Astrocyte (in vitro differentiated cells and primary cell): ENCODE measurements at regions not wholly inside any gene's neighbourhood (a gene's known extent, or its start where the extent isn't known, plus 50 kb on each side); places are given as distances from the start of the nearest gene placed in this dataset.

Experiments
- DNase-seq: peaks from one replicate; pipeline ENCODE4 v3.0.0-alpha.2; 2010; ENCODE audit warnings: low read depth
- FAIRE-seq: peaks from 2 replicates; lab custom pipeline; 2011; peaks lifted over from hg19 to GRCh38; lab: Jason Lieb, UNC
- H2AFZ ChIP-seq: 2 replicates; pipeline ENCODE4 v1.6.0; 2012; ENCODE audit warnings: low read depth, low read length, inconsistent platforms
- H3K27ac ChIP-seq: 2 replicates; pipeline ENCODE4 v1.5.1; 2011; ENCODE audit warnings: low read depth, low read length, inconsistent platforms
- H3K27me3 ChIP-seq: 2 replicates; pipeline ENCODE4 v1.6.0; 2011; ENCODE audit warnings: low read length, inconsistent platforms; ENCODE audit not compliant: insufficient read depth
- H3K36me3 ChIP-seq: 2 replicates; pipeline ENCODE4 v1.5.1; 2011; ENCODE audit warnings: low read length, inconsistent platforms; ENCODE audit not compliant: insufficient read depth
- H3K4me1 ChIP-seq: 2 replicates; pipeline ENCODE4 v1.5.1; 2011; ENCODE audit warnings: low read length, inconsistent platforms; ENCODE audit not compliant: insufficient read depth
- H3K4me2 ChIP-seq: 2 replicates; pipeline ENCODE4 v1.6.0; 2012; ENCODE audit warnings: low read length, inconsistent platforms
- H3K4me3 ChIP-seq: 2 replicates; pipeline ENCODE4 v1.5.1; 2011; ENCODE audit warnings: low read depth, mild to moderate bottlenecking, low read length, inconsistent platforms; ENCODE audit not compliant: insufficient read depth
- H3K79me2 ChIP-seq: 2 replicates; pipeline ENCODE4 v1.6.0; 2012; ENCODE audit warnings: mild to moderate bottlenecking, low read length, inconsistent platforms; ENCODE audit not compliant: insufficient read depth
- H3K9ac ChIP-seq: 2 replicates; pipeline ENCODE4 v1.6.0; 2012; ENCODE audit warnings: mild to moderate bottlenecking, low read length, inconsistent platforms
- H3K9me3 ChIP-seq: 2 replicates; pipeline ENCODE4 v1.5.1; 2012; ENCODE audit warnings: low read depth, mild to moderate bottlenecking, low read length, inconsistent platforms; ENCODE audit not compliant: insufficient read depth
- H4K20me1 ChIP-seq: 2 replicates; pipeline ENCODE4 v1.6.0; 2012; ENCODE audit warnings: low read length, inconsistent platforms; ENCODE audit not compliant: insufficient read depth
- H3K27ac Mint-ChIP-seq: one replicate; pipeline ENCODE4 v1.8.0; 2021; ENCODE audit warnings: mild to moderate bottlenecking, mixed read lengths; ENCODE audit not compliant: unreplicated experiment
- H3K27me3 Mint-ChIP-seq: one replicate; pipeline ENCODE4 v1.8.0; 2021; ENCODE audit warnings: low read depth, mixed read lengths; ENCODE audit not compliant: unreplicated experiment
- H3K36me3 Mint-ChIP-seq: one replicate; pipeline ENCODE4 v1.8.0; 2021; ENCODE audit warnings: low read depth, mixed read lengths; ENCODE audit not compliant: unreplicated experiment
- H3K4me1 Mint-ChIP-seq: one replicate; pipeline ENCODE4 v1.8.0; 2021; ENCODE audit warnings: low read depth, mixed read lengths; ENCODE audit not compliant: unreplicated experiment
- H3K4me3 Mint-ChIP-seq: one replicate; pipeline ENCODE4 v1.8.0; 2021; ENCODE audit warnings: mild to moderate bottlenecking, moderate library complexity, mixed read lengths; ENCODE audit not compliant: unreplicated experiment
- H3K9me3 Mint-ChIP-seq: one replicate; pipeline ENCODE4 v1.8.0; 2021; ENCODE audit warnings: mild to moderate bottlenecking, mixed read lengths; ENCODE audit not compliant: unreplicated experiment
- CTCF ChIP-seq: IDR thresholded peaks from 2 replicates; pipeline ENCODE4 v1.5.1; 2011; ENCODE audit warnings: low read depth, mild to moderate bottlenecking, inconsistent platforms, low read length, moderate library complexity; ENCODE audit not compliant: insufficient read depth
- EZH2 ChIP-seq: IDR thresholded peaks from 2 replicates; pipeline ENCODE4 v1.6.1; 2012; ENCODE audit warnings: mild to moderate bottlenecking, low read length, inconsistent platforms; ENCODE audit not compliant: insufficient read depth

GRCh38 chr11:15591112-15591537 is 476.4 kb downstream of the INSC start:
- Mint-ChIP-seq H3K36me3 (peaks cover 1% of the 10 kb centered on the region), H3K27me3 (peaks cover 4% of the 10 kb centered on the region), H3K27ac (no peak overlapping the region), H3K4me1 (peaks cover 3% of the 10 kb centered on the region), H3K9me3 (peaks cover 8% of the 10 kb centered on the region), H3K4me3 (no peak overlapping the region)
- no peaks in the 10 kb centered on the region for H3K4me1 ChIP-seq
- DNase-seq (no peak), FAIRE-seq (no peak)
- H3K4me3 ChIP-seq = no peak overlapping the region
- TF ChIP-seq CTCF (no peak), EZH2 (no peak)
- H3K27me3 ChIP-seq = no peaks in the 10 kb centered on the region
- no peaks in the 10 kb centered on the region for H3K9me3 ChIP-seq
- no peaks in the 10 kb centered on the region for H3K36me3 ChIP-seq
- H3K79me2 ChIP-seq = no peaks in the 10 kb centered on the region
- no peak overlapping the region for H3K27ac ChIP-seq
- no peak overlapping the region for H2AFZ ChIP-seq
- no peak overlapping the region for H3K4me2 ChIP-seq
- no peaks in the 10 kb centered on the region for H4K20me1 ChIP-seq
- no peak overlapping the region for H3K9ac ChIP-seq

DNA sequence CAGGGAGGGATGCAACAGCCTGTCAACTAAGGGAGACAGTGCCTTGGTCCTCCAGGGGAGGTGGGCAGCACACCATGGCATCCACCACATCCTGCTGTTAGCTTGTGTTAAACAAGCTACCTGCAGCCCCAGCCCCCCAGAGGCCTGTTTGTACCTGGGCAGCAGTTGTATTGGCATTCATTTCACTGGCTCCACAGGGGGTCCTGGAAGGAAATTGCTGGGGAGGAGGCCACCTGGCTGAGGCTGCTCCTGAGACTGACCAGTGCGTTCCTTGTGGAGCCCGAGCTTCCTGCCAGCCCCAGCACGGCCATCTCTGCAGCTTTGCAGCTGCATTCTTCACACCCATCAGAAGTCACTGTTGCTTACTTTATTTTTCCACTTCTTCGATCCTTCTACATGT is 479.9 kb downstream of the INSC start:
- no peaks in the 10 kb centered on the region for H3K27me3 ChIP-seq
- no peak overlapping the region for H3K4me2 ChIP-seq
- Mint-ChIP-seq H3K9me3 (peaks cover 5% of the 10 kb centered on the region), H3K36me3 (peaks cover 1% of the 10 kb centered on the region), H3K27me3 (peaks cover 11% of the 10 kb centered on the region), H3K27ac (no peak overlapping the region), H3K4me3 (no peak overlapping the region), H3K4me1 (no peaks in the 10 kb centered on the region)
- no peak overlapping the region for H2AFZ ChIP-seq
- DNase-seq = no peak
- no peaks in the 10 kb centered on the region for H4K20me1 ChIP-seq
- no peaks in the 10 kb centered on the region for H3K4me1 ChIP-seq
- H3K9me3 ChIP-seq = no peaks in the 10 kb centered on the region
- H3K9ac ChIP-seq = no peak overlapping the region
- no peaks in the 10 kb centered on the region for H3K79me2 ChIP-seq
- H3K36me3 ChIP-seq = no peaks in the 10 kb centered on the region
- FAIRE-seq = no peak
- H3K27ac ChIP-seq = no peak overlapping the region
- no peak for TF ChIP-seq EZH2
- no peak overlapping the region for H3K4me3 ChIP-seq

DNA sequence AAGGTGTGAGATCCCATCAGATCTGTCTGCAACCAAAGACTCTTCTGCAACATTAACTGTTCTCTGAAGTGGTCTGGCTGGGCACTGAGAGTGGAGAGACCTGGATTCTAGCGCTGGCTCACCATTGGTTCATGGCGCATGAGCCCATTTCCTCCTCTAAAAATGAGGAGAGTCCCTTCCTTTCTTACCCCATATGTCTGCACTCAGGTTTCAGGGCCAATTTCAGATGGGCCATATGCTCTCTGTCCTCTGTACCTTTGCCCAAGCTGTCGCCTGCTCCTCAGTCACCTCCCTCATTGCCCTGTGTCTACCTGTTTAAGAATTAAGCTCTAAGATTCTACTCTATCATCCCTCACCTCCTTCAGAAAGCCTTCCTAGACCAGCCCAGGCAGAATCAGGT is 484.7 kb downstream of the INSC start:
- Histone ChIP-seq H3K4me2 (no peak overlapping the region), H3K4me1 (no peaks in the 10 kb centered on the region), H3K27ac (no peak overlapping the region), H3K9me3 (no peaks in the 10 kb centered on the region), H4K20me1 (no peaks in the 10 kb centered on the region), H3K27me3 (no peaks in the 10 kb centered on the region), H3K79me2 (no peaks in the 10 kb centered on the region), H3K9ac (no peak overlapping the region), H3K4me3 (no peak overlapping the region), H3K36me3 (no peaks in the 10 kb centered on the region), H2AFZ (no peak overlapping the region)
- no peak for DNase-seq
- Mint-ChIP-seq H3K36me3 (no peaks in the 10 kb centered on the region), H3K27ac (no peak overlapping the region), H3K27me3 (peaks cover 16% of the 10 kb centered on the region), H3K4me1 (no peaks in the 10 kb centered on the region), H3K9me3 (peaks cover 2% of the 10 kb centered on the region), H3K4me3 (no peak overlapping the region)
- TF ChIP-seq EZH2 (no peak), CTCF (no peak)
- no peak for FAIRE-seq
